ACC112 (cell line): ENCODE measurements at regions not wholly inside any gene's neighbourhood (a gene's known extent, or its start where the extent isn't known, plus 50 kb on each side); places are given as distances from the start of the nearest gene placed in this dataset.
"Not testable (repeated sequence)": the region's sequence is repeated elsewhere in the genome, so short reads cannot be mapped to it uniquely, and the experiment has no call there.

Experiments
- H2AFZ ChIP-seq: fragments of 200-600 bp; sonication (generic); one replicate; pipeline ENCODE4 v1.6.0; 2017; ENCODE audit warnings: antibody characterized with exemption, low read length; ENCODE audit not compliant: unreplicated experiment
- H3K27ac ChIP-seq: fragments of 200-600 bp; sonication (generic); 2 replicates; pipeline ENCODE4 v1.5.1; 2014; ENCODE audit warnings: low read depth, mild to moderate bottlenecking, antibody characterized with exemption, low read length, moderate library complexity
- H3K27me3 ChIP-seq: fragments of 200-600 bp; sonication (generic); 2 replicates; pipeline ENCODE4 v1.6.1; 2014; ENCODE audit warnings: mild to moderate bottlenecking, antibody characterized with exemption, low read length, moderate library complexity, mixed read lengths; ENCODE audit not compliant: insufficient read depth
- H3K36me3 ChIP-seq: fragments of 200-600 bp; sonication (generic); 2 replicates; pipeline ENCODE4 v1.6.1; 2016; ENCODE audit warnings: mild to moderate bottlenecking, antibody characterized with exemption, low read length, moderate library complexity, mixed read lengths; ENCODE audit not compliant: insufficient read depth
- H3K4me1 ChIP-seq: fragments of 200-600 bp; sonication (generic); one replicate; pipeline ENCODE4 v1.6.1; 2016; ENCODE audit warnings: low read length, mixed read lengths; ENCODE audit not compliant: insufficient read depth, unreplicated experiment, control insufficient read depth
- H3K4me3 ChIP-seq: fragments of 200-600 bp; sonication (generic); 2 replicates; pipeline ENCODE4 v1.5.1; 2014; ENCODE audit warnings: mild to moderate bottlenecking, low read depth, low read length
- H3K79me2 ChIP-seq: fragments of 200-600 bp; sonication (generic); one replicate; pipeline ENCODE4 v1.6.0; 2016; ENCODE audit warnings: low read length; ENCODE audit not compliant: control insufficient read depth, unreplicated experiment, insufficient read depth

- Histone ChIP-seq H3K27ac (no peak overlapping the region), H3K79me2 (no peaks in the 10 kb centered on the region), H3K4me3 (no peak overlapping the region), H2AFZ (no peak overlapping the region), H3K36me3 (no peaks in the 10 kb centered on the region), H3K27me3 (no peaks in the 10 kb centered on the region), H3K4me1 (no peaks in the 10 kb centered on the region)
These were observed 247.0 kb upstream of the LYPLAL1 start for GRCh38 chr1:218926631-218927030.

- H3K27me3 ChIP-seq: no peaks in the 10 kb centered on the region
- H3K4me1 ChIP-seq: no peaks in the 10 kb centered on the region
- H2AFZ ChIP-seq: no peak overlapping the region
- no peak overlapping the region for H3K4me3 ChIP-seq
- H3K36me3 ChIP-seq: no peaks in the 10 kb centered on the region
- H3K79me2 ChIP-seq: no peaks in the 10 kb centered on the region
- H3K27ac ChIP-seq: no peak overlapping the region
These were observed 243.7 kb upstream of the LYPLAL1 start for GRCh38 chr1:218930000-218930399.

GRCh38 chr1:218930472-218931241 is 243.0 kb upstream of the LYPLAL1 start:
- Histone ChIP-seq H2AFZ (no peak overlapping the region), H3K4me1 (no peaks in the 10 kb centered on the region), H3K36me3 (no peaks in the 10 kb centered on the region), H3K27ac (no peak overlapping the region), H3K79me2 (no peaks in the 10 kb centered on the region), H3K4me3 (no peak overlapping the region), H3K27me3 (no peaks in the 10 kb centered on the region)

- H3K36me3 ChIP-seq: no peaks in the 10 kb centered on the region
- H3K27ac ChIP-seq: no peak overlapping the region
- H2AFZ ChIP-seq: no peak overlapping the region
- H3K4me3 ChIP-seq: no peak overlapping the region
- no peaks in the 10 kb centered on the region for H3K27me3 ChIP-seq
- H3K79me2 ChIP-seq: no peaks in the 10 kb centered on the region
- H3K4me1 ChIP-seq: no peaks in the 10 kb centered on the region
These were observed 242.4 kb upstream of the LYPLAL1 start for GRCh38 chr1:218931324-218931723.

- H3K79me2 ChIP-seq: no peaks in the 10 kb centered on the region
These were observed 240.2 kb upstream of the LYPLAL1 start for GRCh38 chr1:218933513-218933912.

GRCh38 chr1:218935408-218935807 is 238.3 kb upstream of the LYPLAL1 start:
- not testable (repeated sequence) for H3K4me3 ChIP-seq, H2AFZ ChIP-seq, H3K36me3 ChIP-seq, H3K27ac ChIP-seq, H3K4me1 ChIP-seq, H3K27me3 ChIP-seq, H3K79me2 ChIP-seq

More at GRCh38 chr1:218933513-218933912, 240.2 kb upstream of the LYPLAL1 start:
- H3K36me3 ChIP-seq: no peaks in the 10 kb centered on the region
- peaks cover 3% of the 10 kb centered on the region for H3K4me1 ChIP-seq
- H3K27me3 ChIP-seq: no peaks in the 10 kb centered on the region
- H2AFZ ChIP-seq: no peak overlapping the region
- no peak overlapping the region for H3K27ac ChIP-seq
- no peak overlapping the region for H3K4me3 ChIP-seq

- Histone ChIP-seq H2AFZ (no peak overlapping the region), H3K27me3 (no peaks in the 10 kb centered on the region), H3K79me2 (no peaks in the 10 kb centered on the region), H3K27ac (no peak overlapping the region), H3K36me3 (no peaks in the 10 kb centered on the region), H3K4me3 (no peak overlapping the region), H3K4me1 (peaks cover 21% of the 10 kb centered on the region)
These were observed 235.4 kb upstream of the LYPLAL1 start for GRCh38 chr1:218938259-218938658.

- no peaks in the 10 kb centered on the region for H3K36me3 ChIP-seq
- no peak overlapping the region for H3K4me3 ChIP-seq
- H3K79me2 ChIP-seq: no peaks in the 10 kb centered on the region
- H3K4me1 ChIP-seq: peaks cover 23% of the 10 kb centered on the region
- no peak overlapping the region for H3K27ac ChIP-seq
- H3K27me3 ChIP-seq: no peaks in the 10 kb centered on the region
- H2AFZ ChIP-seq: no peak overlapping the region
These were observed 234.6 kb upstream of the LYPLAL1 start for GRCh38 chr1:218939095-218939494.

- Histone ChIP-seq H3K27ac (peak overlapping the region; percentile 81), H3K36me3 (no peaks in the 10 kb centered on the region), H3K4me3 (peak overlapping the region; percentile 53; the same call in 1 of the 2 replicates), H3K4me1 (peaks cover 36% of the 10 kb centered on the region), H3K27me3 (no peaks in the 10 kb centered on the region), H3K79me2 (no peaks in the 10 kb centered on the region), H2AFZ (peak overlapping the region; percentile 97)
These were observed 231.2 kb upstream of the LYPLAL1 start for GRCh38 chr1:218942431-218942830.

GRCh38 chr1:218943371-218943770 is 230.3 kb upstream of the LYPLAL1 start:
- Histone ChIP-seq H3K4me1 (peaks cover 32% of the 10 kb centered on the region), H3K27ac (peak overlapping the region; percentile 81), H3K27me3 (no peaks in the 10 kb centered on the region), H3K36me3 (no peaks in the 10 kb centered on the region), H2AFZ (no peak overlapping the region), H3K79me2 (no peaks in the 10 kb centered on the region), H3K4me3 (no peak overlapping the region)

GRCh38 chr1:218945050-218945449 is 228.6 kb upstream of the LYPLAL1 start:
- Histone ChIP-seq H3K27ac (peak overlapping the region; percentile 29; the same call in 1 of the 2 replicates), H3K4me3 (no peak overlapping the region), H3K4me1 (peaks cover 32% of the 10 kb centered on the region), H2AFZ (no peak overlapping the region), H3K27me3 (no peaks in the 10 kb centered on the region), H3K79me2 (no peaks in the 10 kb centered on the region), H3K36me3 (no peaks in the 10 kb centered on the region)
